Hematopoietic multipotent progenitor cell treated with erythropoietin and hydrocortisone succinate and interleukin-3 and kit ligand, for 4 days (in vitro differentiated cells): ENCODE measurements at regions not wholly inside any gene's neighbourhood (a gene's known extent, or its start where the extent isn't known, plus 50 kb on each side); places are given as distances from the start of the nearest gene placed in this dataset.
"Not testable (repeated sequence)": the region's sequence is repeated elsewhere in the genome, so short reads cannot be mapped to it uniquely, and the experiment has no call there.

Experiments
- DNase-seq: peaks from one replicate; pipeline ENCODE4 v3.0.0-alpha.2; 2015

DNA sequence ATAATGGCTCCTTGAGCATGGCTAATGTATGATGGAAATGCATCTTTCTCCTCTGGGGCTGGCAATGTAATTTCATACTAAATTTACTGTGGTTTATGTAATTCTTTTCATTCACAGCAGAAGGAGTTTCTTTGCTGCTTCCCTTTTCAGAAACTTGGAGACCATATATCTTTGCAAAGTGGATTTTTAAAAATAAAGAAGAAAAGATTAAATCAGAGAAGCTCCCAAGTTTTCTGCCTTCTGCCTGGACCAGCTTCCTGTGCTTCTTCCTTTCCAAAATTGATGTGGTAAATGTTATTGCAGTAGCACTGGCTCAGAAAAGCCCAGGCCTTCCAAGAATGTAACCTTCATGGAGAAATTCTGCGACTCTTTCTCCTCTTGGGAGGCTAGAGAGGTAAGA lies 300.1 kb upstream of the NCAM1 start:
- no peak for DNase-seq

DNA sequence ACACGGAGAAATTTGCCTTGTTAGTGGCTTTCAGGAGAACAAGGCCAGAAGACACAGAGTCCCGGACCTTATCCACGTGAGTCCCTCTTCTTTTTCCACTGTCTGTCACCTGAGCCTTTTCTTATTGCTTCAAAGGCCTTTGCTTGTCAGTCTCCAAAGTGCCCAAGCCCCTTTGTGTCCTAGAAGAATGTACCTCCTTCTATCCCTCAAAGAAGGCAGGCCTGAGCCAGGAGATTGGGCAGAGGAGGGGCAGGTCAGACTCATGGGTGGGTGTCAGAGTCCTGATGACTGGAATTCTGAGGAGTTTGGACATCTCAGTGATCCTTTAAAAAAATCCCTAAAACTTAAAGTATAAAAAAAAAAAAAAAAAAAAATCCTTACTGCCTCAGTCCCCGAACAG lies 299.6 kb upstream of the NCAM1 start:
- DNase-seq = no peak

DNA sequence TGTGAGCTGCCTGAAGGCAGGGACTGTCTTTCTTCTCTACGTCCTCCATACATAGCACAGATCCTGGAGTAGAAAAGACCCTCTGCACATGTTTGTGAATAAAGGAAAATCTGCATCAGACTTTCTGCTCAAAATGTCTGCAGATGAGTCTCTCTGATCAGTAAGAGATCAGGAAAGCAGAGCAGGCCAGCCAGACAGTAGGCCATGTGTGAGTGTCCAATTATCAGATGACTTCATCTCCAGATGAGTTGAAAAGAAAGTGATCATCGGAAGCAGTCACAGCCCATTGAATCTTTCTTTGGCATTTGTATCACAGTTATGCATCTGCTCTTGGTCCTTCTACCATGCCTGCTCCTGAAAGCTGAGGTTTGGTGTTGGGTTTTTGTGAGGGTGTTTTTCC lies 298.7 kb upstream of the NCAM1 start:
- DNase-seq = no peak

DNA sequence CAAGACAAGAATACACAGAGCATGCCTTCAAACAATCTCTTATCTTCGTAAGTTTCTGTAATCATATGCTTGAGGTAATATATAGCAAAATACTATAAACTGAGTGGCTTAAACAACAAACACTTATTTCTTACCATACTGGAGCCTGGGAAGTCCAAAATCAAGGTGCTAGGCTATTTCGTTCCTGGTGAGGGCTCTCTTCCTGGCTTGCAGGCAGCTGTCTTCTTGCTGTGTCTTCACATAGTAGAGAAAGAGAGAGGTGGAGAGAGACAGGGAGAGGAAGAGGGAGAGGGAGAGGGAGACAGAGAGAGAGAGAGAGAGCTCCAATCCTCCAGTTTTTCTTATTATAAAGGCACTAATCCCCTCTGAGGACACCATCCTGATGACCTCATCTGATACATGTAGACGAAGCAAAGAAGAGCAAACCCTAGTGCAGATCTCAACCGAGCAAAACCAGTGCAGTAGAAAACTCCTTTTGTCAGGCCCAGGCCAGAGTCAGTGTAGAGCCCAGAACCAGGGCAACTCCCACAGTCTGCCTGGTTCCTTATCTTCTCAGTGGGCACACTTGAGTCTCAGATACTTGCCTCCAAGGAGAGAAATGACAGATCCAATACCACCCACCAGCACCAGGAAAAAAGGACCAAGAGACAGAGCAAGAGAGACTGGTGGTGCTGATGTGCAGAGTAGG lies 297.1 kb upstream of the NCAM1 start:
- DNase-seq = no peak

DNA sequence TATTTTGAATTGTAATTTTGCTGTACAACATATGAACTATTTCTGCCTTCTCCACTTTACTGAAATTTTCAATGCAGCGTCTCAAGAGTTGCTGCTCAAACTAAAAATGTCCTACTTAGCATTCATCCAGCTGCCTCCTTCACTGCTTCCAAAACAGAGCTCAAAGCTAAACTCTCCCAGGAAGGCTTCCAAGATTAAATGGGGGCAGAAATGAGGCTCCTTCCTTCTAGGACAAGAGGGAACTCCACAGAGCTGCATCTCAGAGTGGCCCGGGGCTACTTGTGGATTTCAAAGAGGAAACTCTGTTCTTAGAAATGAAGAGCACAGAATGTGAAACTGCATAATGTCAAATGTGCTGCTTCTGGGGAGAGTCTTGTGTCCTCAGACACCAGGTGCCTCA lies 295.9 kb upstream of the NCAM1 start:
- DNase-seq = no peak

DNA sequence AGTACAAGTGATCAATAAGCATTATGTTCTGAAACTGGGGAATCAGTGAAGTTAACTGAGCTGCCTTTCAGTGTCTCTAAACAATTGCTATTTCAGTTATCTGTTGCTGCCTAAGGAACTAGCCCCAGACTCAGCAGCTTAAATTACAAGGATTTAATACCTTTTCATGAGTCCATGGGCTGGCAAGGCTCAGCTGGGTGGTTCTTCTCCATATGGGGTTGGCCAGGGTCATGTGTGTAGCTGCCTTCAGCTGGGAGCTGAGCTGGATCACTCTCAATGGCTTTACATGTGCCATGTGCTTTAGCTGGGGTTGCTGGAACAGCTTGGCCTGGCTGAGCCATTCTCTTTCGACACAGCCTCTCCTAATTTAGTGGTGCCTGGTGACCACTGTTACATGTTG lies 295.0 kb upstream of the NCAM1 start:
- no peak for DNase-seq

DNA sequence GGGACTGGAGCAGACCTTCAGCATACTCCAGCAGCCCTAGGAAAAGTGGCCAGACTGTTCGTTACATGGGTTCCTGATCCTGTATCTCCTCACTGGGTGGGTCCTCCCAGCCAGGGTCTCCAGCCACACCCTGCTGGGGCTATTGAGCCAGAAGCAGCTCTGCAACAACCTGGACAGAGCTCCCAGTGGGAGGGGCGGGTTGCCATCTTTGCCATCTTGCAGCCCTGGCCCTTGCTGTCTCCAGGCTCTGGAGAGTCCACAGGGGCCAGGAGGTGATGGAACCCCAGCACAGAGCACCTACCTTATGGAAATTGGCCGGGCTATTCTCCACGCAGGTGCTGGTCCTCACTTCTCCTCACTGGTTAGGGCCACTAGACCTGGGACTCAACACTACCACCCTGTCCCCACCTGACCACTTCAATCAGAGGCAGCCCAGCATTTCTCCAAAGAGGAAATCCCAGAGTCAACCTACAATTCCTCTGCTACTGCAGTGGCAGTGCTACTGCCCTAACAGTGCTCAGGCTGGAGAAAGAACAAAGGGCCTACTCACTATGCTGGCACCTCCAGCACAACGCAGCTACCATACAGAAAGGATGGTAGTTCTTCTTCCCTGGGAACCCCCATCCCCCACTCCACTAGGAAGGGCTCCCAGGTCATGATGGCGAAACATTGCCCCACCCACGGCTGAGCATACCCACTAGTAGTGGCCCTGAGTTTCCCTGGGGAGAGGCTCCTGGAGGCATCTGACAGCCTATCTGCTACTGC lies 290.2 kb upstream of the NCAM1 start:
- DNase-seq = no peak

DNA sequence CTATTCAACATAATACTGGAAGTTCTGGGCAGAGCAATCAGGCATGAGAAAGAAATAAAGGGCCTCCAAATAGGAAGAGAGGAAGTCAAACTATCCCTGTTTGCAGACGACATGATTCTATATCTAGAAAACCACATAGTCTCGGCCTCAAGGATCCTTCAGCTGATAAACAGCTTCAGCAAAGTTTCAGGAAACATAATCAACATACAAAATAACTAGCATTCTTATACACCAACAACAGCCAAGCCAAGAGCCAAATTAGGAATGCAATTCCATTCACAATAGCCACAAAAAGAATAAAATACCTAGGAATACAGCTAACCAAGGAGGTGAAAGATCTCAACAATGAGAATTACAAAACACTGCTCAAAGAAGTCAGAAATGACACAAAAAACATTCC lies 287.8 kb upstream of the NCAM1 start:
- not testable (repeated sequence) for DNase-seq

DNA sequence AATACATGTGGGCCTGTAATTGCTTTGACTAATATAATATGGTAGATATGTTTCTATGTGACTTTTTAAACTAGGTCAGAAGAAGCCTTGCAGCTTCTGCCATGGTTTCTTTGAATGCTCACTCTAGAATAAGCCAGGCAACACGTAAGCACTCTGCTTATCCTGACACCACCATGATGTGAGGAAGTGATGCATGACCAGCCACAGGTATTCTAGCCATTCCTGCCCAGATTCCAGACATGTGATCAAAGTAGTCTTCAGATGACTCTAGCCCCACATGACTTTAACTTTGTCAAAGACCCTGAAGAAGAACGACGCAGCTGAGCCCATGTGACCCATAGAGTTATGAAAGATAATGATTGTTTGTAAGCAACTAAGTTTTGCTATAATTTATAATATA lies 276.1 kb upstream of the NCAM1 start:
- no peak for DNase-seq

DNA sequence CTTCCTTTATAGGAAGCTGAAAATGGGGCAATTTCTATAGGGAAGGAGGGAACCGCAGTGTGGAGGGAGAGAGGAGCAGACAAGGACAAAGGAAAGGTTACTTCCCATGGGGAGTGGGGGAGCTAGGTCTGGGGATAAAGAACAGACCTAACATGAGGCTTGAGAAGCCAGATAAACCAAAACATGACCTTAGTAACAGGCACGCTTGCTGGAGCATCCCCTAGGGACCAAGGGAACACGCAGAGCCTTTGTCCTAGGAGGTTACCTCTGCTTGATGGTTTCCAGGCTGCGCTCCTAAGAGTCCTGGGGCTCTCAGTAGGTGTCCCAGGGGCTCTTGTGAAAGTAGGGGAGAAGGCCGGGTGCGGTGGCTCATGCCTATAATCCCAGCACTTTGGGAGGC lies 271.4 kb upstream of the NCAM1 start:
- no peak for DNase-seq

DNA sequence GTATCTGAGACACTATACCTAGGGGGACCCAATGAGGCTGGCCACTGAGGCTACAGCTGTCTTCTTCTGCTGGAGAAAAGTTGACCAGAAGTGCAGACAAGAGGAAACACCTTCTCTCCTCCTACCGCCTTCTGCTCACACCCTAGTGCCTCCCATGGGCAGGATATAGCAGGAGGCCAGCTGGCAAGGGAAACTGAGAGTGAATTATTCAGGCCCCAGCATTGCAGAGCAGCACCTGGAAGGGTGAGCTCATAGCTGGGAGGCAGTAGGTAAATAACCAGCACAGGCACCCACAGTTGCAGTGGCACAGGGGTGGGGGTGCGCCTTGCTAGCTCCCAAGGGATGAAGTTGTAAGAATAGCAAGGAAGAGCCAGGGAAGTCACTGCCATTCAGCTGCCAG lies 267.4 kb upstream of the NCAM1 start:
- DNase-seq = no peak

DNA sequence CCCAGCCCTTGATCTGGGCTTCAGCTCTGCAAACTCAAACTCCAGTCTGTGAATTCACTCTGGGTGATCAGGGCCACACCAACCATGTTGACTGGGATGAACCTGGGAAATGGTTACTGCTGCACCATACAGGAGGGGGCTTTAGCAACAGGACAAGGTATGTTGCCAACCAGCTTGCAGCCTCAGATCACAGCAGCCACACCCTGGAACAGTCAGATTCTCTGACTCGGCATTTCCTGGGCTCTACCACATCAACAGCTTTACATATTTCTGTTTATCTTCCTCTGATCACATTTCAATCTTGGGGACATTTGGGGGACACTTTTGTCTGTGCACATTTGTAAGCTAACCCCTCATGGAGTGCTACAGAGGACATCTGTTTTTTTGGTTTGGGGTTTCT lies 267.0 kb upstream of the NCAM1 start:
- DNase-seq = peak; percentile 5

DNA sequence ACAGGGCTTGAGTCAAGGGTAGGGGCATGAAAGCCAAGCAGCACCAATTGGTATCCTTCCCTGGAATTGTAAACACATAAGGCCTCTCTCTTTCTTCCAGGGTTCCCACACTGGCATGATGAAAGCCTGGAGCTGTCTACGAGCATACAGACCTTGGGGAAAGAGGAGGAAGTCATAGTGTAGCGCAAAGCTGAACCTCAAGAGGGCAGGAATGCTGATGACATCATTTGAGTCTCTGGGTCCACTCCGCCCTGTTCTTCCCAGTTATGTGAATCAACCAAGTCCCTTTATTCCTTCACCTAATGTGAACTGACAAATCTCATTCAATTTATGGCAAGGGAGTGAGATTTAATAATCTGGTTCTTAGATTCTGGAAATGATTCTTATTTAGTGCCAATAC lies 266.4 kb upstream of the NCAM1 start:
- DNase-seq = no peak

DNA sequence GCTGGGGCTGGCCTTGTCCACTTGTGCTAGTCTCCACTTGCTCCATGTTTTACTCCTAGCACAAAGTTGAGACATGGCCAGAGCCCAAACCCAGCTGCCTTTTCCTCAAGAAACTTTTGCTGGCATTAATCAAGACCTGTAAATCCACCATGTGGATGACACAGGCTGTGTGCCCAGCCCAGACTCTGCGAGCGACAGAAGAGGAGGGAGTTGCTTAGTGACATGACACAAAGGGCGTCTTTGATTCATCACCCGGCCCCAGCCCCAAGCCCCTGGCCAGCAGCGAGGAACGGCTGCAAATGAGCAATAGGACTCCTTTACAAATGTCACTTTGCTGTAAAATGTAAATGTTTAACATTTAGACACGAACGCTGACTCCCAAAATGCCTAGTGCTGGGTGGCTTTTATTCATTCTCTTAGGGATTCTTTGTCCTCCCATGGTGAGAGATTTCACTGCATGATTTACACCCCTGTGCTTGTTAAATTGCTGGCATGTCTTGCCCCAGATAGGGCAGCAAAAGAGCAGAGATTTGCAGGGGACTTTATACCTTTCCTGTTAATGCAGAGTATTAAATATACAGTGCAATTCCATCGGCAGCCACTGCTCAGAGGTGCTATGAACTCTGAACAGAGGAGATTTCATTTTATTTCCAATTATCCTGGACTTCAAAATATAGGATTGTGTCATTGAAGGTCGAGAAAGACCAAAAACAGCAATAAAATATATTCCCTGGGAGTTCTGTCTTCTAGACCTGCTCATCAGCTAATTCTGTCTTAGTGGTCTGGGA lies 263.6 kb upstream of the NCAM1 start:
- DNase-seq = no peak

DNA sequence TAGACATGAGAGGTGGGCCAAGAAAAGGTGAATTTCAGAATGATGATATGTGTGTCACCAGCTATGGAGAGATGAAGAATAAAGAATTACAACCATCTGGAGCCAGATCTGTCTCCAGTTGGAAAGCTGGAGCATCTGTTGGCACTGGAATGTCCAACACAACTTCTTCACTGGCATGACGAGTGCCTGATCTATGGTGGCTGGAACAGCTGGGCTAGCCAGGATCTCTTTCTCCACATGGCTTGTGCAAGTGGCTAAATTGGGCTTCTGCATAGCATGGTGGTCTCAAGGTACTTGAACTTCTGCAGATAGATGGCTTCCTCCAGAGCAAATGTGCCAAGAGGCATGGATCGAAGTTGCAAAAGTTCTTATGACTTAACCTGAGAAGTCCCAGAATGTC lies 256.1 kb upstream of the NCAM1 start:
- no peak for DNase-seq

DNA sequence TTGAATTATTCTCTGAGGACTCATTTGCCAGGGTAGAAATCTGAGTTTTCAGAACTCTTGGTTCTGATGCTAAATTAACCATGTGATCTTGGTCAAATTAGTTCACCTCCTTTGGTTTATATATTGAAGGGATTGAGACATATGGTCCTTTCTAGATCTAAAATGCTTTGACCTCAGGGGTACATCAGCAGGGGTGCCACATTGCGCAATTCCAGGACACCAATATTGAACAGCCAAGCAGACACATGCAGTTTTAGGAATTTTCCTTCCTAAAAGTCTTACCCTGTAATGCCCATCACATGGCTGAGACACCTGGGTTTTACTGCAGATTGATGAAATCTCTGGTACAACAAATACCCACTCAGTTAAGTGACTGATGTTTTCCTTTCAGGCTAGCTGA lies 254.4 kb upstream of the NCAM1 start:
- DNase-seq = no peak

DNA sequence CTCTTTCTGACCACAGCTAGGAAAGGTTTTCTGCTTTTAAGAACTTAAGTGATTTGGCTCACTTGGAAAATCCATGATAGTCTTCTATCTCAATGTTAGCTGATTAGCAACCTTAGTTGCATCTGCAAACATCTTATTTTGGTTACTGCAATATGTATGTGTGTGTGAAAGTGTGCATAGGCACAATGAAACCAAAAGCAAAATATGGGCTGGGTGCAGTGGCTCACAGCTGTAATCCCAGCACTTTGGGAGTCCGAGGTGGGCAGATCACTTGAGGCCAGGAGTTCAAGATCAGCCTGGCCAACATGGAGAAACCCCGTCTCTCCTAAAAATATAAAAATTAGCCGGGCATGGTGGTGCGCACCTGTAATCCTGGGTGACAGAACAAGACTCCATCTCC lies 246.9 kb upstream of the NCAM1 start:
- not testable (repeated sequence) for DNase-seq

DNA sequence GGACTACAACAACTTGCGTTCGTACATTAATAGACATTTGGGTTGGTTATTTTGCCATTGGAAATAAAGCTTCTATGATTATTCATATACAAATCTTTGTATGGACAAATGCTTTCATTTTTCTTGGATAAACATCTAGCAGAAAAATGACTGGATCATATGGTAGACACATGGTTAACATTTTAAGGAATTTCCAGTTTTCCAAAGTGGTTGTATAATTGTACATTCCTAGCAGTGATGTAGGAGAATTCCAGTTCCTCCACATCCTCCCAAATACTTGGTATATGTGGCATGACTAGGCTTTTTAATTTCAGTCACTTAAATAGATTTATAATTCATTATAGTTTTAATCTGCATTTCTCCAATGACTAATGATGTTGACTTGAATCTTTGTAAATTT lies 246.2 kb upstream of the NCAM1 start:
- DNase-seq = no peak

DNA sequence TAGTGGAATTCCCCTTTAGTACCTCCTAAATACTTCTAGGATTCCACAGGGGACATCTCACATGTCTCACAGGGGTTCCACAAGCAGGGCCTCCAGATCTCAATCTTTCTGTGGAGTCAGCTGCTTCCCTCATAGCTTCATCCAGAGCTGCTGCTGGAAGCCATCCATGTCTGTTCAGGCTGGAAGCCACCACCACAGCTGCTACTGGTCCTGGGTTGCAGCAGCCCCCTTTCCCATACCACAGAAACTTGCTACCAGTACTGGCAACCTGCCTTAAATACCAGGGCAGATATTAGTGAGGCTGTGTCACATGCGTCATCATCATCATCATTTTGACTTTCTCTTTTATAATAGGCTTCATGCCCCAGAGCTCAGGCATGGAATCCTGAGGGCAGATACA lies 242.7 kb upstream of the NCAM1 start:
- DNase-seq = no peak

DNA sequence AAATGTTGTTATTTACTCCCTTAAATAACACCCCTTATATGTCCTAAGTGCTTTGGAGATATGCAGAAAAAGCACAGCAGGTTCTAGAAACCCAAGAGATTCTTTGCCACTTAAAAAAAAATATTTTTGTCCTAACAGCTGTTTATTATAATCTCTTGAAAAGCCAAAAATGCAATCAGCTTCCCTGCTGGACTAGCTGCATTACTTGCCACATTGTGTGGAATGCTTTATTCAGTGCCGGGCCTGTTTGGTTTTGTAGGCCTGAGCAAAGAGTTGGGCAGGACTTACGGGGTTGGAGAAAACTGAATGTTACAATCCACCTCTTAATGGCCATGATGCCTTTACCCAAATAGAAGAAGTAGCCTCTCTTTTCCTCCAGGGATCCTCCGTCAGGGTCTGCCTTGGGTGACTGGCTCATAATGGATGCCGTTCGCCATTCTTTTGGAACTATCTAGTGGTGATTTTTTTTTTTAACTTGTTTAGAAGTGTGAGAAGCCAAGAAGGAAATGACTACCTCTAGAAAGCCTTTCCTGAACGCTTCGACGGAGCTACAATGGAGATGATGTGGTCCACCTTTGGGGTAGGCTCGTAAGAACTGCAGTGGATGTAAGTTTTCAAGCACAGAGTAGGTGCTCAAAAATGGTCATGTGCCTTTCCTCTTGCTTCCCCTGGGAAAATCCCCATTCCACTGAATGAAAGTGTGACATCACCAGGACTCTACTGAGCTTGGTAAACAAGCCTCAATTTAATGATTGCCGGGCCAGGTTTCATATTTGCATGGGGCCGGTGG lies 241.3 kb upstream of the NCAM1 start:
- DNase-seq = no peak

DNA sequence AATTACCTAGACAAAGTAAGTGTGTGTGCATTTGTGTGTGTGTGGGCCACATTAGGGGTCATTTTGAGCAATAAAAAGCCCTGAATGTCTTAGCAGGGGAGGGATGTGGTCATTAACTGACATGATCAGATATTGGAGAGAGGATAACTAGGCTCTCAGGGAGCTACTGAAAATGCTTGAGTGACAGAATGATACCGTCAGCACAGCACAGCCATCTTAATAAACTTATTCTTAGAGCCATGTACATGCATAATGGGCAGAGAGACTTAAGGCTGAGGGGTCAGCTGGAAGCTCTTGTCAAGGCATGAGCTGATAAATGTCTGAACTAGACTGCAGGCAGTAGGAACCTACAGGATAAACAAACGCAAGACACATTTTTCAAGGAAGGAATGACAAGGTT lies 239.1 kb upstream of the NCAM1 start:
- DNase-seq = no peak

DNA sequence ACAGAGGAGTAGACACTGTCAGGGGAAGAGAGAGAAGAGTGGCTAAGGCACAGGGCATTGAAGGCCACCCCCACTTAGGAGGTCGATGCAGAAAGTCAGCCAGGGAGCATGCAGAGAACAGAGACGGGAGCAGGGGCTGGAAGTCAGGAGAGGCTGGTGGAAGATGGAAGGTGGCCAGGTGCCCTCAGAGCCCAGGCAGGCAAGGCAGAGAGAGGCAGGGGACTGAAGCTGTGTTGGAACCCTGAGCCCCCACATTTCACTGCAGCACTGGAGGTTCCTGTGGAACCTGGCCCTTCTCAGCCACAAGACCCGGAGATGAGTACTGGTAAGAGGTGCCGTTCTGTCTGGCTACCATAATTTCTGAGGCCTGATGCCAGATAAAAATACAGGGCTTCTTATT lies 238.3 kb upstream of the NCAM1 start:
- no peak for DNase-seq
